ENCODE measurements at regions not wholly inside any gene's neighbourhood (a gene's known extent, or its start where the extent isn't known, plus 50 kb on each side); places are given as distances from the start of the nearest gene placed in this dataset.
"Not testable (repeated sequence)": the region's sequence is repeated elsewhere in the genome, so short reads cannot be mapped to it uniquely, and the experiment has no call there.

- no peak for DNase-seq (ENCODE audit: low read depth)
Measured at GRCh38 chr6:134784336-134784735, 165.6 kb downstream of the ALDH8A1 start.

DNA sequence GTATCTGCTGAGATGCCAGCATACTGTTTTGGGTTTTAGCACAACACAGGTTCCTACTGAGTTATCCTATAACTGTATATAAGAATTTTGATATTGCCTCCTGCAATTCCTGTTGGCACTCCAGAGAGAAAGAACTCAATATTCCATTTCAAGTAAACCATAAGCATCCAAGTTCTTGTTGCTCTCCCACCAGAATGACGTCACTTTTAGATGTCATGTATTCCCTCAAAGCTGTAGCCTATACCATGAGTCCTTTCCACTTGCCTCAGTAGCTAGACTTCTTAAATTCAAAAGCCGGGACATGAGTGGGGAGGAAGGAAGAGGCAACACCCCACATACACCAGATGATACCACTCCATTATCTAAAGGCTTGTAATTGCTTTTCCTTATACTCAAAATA, 171.5 kb downstream of the ALDH8A1 start:
- no peak for DNase-seq (ENCODE audit: low read depth)

DNA sequence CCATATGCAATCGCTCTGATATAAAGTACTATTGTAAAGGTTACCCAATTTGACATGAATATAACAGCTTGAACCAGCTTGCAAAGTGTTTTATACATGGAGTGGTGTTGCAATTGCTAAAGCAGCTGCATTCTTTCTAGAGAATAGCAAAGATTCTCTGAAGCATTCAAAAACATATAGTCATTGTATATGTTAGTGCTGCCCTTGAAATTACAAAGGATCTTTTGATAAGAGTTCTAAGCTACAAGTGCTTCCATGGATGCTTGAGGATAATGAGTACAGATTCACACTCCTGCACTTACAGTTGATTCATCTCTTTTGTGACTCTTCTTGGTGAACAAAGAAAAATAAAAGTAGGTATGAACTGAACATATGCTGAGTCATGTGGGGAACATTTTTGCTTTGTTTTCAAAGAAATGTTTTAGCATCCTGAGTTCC, 175.7 kb downstream of the ALDH8A1 start:
- DNase-seq (ENCODE audit: low read depth), result peak; percentile 44

GRCh38 chr6:134772671-134773360, 177.1 kb downstream of the ALDH8A1 start:
- no peak for DNase-seq (ENCODE audit: low read depth)

DNA sequence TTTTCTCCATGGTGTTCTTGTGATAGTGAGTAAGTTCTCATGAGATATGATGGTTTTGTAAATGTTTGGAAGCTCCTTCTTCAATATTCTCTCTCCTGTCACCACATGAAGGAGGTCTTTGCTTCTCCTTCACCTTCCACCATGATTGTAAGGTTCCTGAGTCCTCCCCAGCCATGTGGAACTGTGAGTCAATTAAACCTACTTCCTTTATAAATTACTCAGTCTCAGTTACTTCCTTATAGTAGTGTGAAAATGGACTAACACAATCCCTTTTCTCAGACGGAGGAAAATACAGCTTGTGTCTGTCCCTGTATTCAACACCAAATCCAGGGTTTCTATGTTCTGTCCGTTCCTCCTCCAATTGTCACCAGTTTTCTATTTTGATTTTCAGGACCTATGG, 181.0 kb downstream of the ALDH8A1 start:
- no peak for DNase-seq (ENCODE audit: low read depth)

DNA sequence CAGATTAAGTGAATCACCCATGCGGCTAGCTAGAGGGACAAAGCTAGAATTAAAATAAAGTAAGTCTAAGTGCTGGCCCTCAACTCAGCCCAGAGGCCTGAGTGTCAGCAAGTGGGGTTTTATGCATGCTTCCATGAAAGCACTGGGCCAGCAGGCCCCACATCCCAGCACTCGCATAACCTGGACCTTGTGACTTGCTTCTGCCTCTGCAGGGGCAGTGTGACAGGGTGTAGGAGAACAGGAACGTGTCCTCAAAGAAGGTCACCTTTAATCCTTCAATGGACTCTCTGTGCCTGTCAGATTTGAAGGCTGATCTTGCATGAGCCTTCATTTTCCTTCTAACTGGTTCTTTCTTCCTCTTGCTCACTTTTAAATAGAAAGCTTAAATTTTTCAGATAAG, 183.4 kb downstream of the ALDH8A1 start:
- DNase-seq (ENCODE audit: low read depth), result no peak

GRCh38 chr6:134764741-134765140, 185.2 kb downstream of the ALDH8A1 start:
- no peak for DNase-seq (ENCODE audit: low read depth)

DNA sequence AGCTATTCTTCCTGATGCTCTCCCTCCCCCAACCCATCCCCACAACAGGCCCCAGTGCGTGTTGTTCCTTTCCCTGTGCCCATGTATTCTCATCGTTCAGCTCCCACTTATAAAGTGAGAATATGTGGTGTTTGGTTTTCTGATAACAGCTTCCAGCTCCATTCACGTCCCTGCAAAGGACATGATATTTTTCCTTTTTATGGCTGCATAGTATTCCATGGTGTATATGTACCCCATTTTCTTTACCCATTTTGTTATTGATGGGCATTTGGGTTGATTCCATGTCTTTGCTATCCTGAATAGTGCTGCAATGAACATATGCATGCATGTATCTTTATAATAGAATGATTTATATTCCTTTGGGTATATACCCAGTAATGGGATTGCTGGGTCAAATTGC, 186.3 kb downstream of the ALDH8A1 start:
- not testable (repeated sequence) for DNase-seq (ENCODE audit: low read depth)

DNA sequence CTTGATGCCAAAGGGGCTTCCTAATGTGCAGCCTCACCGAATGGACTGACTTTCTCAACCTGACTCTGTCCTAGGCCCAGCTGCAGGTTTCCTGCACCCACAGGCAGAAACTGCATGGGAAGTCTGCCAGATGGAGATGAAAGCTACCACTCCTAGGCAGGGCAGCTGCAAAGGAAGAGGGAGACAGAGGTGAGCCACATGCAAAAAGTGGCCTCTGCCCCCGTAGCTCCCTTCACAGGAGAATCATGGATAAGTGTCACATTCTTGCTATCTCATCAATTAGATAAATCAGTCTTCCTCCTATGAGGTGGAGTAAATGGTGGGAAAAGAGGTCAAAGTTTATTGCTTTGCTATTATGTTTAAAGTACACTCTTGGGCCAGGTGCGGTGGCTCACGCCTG, 191.3 kb downstream of the ALDH8A1 start:
- DNase-seq (ENCODE audit: low read depth), result no peak

GRCh38 chr6:134757911-134758361, 192.0 kb downstream of the ALDH8A1 start:
- peak; percentile 11 for DNase-seq (ENCODE audit: low read depth)

DNA sequence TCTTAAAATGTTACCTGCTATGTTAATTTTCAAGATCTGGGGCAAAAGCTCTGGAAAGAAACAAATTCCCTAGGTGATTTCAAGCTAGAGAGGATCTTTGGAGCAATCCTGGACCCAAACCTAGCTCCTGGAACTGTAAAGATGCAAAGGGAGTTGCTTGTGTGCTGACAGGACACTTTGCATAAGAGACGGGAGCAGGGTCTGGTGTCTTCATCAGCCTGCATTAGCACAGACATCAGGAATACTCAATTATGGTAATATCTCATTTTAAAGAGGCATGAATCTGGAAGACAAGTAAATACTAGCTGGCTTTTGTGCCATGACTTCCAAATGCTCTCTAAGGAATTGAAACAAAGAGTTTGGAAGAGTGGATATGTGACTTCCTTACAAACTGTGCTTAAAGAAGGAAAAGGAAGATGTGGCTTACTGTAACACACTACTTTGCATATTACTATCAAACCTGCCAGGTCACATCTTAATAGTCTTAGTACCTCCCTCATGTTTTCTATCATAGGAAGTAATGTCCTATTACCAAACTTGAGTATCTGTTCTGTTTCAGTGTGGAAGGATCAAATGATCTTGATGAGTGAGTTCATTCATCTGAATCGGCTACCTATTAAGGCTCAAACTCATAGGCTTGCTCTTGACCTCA, 193.4 kb downstream of the ALDH8A1 start:
- no peak for DNase-seq (ENCODE audit: low read depth)

DNA sequence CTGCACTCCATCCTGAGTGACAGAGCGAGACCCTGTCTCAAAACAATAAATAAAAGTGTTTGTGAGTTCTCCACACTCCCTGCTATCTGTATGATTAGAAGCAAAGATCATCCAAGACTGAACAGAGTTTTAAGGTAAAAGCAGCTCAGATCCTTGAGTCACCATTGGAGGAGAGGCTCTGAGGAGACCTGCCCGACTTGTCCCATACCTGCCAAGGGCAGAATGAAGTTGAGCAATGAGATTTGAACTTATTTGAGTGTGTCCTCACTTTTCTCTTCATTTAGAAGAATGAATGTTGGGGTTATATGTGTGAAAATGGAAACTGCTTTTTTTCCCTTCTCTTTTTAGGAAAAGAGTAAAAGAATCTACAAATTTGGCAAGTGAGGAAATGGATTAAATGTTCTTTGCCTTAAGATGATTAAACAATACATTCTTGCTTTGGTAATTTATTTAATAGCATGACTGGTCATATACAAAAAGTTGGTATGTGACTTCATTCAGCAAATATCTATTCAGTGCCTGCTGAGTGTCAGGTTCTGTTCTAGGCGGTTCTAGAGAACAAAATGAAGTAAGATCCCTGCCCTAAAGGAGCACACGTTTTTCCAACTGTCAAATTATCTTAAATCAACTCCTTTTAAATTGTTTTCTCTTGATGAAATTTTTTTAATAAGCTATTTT, 195.7 kb downstream of the ALDH8A1 start:
- DNase-seq (ENCODE audit: low read depth), result no peak

GRCh38 chr6:134753001-134753400, 196.9 kb downstream of the ALDH8A1 start:
- no peak for DNase-seq (ENCODE audit: low read depth)

GRCh38 chr6:134752445-134752844, 197.5 kb downstream of the ALDH8A1 start:
- no peak for DNase-seq (ENCODE audit: low read depth)

DNA sequence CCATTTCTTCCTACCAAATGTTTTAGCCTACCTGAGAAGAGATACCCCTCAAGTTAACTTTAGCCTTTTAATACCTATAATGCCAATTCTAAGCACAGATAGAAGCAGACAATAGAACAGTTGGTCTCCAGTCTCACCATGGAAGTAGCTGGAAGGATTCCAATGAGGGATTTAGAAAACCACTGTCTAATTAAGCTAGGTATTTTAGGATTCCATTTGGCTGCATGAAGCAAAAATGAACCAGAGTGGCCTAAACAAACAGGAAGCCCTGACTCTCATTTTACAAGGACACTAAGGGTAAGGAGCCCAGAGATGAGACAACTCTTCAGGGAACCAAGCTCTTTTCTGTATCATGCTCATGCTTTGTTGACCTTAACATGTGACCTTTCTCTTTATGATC, 199.2 kb downstream of the ALDH8A1 start:
- DNase-seq (ENCODE audit: low read depth), result peak; percentile 40

DNA sequence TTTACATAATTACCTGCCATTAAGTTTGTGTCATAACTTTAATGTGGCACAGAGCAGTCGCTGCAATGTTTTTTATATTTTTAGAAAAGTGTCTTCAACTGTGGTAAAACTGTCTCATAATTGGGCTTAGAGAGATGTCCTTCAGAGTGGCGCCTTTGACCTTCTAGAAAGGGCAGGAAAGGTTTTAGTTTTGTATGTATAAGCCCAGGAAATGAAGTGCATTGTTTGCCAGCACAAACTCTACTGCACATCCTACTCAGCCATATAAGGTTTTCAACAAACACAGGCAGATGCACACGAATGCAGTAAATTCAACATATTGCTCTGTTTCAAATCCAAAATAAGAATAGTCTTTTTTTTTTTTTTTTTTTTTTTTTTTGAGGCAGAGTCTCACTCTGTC, 201.4 kb downstream of the ALDH8A1 start:
- DNase-seq (ENCODE audit: low read depth), result no peak

- DNase-seq (ENCODE audit: low read depth), result not testable (repeated sequence)
Measured at GRCh38 chr6:134747197-134747596, 202.7 kb downstream of the ALDH8A1 start.

- no peak for DNase-seq (ENCODE audit: low read depth)
Measured at GRCh38 chr6:134746140-134746539, 203.8 kb downstream of the ALDH8A1 start.

- not testable (repeated sequence) for DNase-seq (ENCODE audit: low read depth)
Measured at GRCh38 chr6:134745192-134745591, 204.7 kb downstream of the ALDH8A1 start.

- no peak for DNase-seq (ENCODE audit: low read depth)
Measured at GRCh38 chr6:134744301-134744700, 205.6 kb downstream of the ALDH8A1 start.

DNA sequence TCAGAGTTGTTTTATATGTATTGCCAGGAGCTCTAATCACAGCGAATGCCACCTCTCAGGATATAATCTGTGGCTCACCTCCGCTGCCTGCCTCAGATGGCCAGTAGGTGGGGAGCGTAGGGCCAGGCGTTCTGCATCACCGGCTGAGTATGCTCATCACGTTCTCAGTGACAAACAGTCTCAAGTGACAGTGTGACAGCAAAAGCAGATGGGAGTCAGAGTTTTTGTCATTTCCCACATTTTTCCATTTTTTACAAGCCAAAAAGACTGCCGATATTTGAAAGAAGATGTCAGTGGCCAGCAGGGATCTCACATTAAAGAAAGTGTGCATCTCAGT, 208.7 kb downstream of the ALDH8A1 start:
- no peak for DNase-seq (ENCODE audit: low read depth)

GRCh38 chr6:134740473-134741199, 209.3 kb downstream of the ALDH8A1 start:
- peak; percentile 46 for DNase-seq (ENCODE audit: low read depth)

- DNase-seq (ENCODE audit: low read depth), result no peak
Measured at GRCh38 chr6:134740027-134740373, 209.9 kb downstream of the ALDH8A1 start.

All from fibroblast of gingiva (primary cell).